A549 (cell line): ENCODE measurements at regions not wholly inside any gene's neighbourhood (a gene's known extent, or its start where the extent isn't known, plus 50 kb on each side); places are given as distances from the start of the nearest gene placed in this dataset.

Experiments
- ATAC-seq, 2 experiments: fragments of 200-7000 bp in 1 of 2; fragments of >200 bp in 1 of 2; cut with Nextera tagmentation in 1 of 2; cut with Tn5 transposase in 1 of 2; 3 replicates each; pipeline versions ENCODE4 v1.8.0 to v1.9.1; 2018 to 2020; ENCODE audit warnings: mild to moderate bottlenecking in 1 of 2, moderate library complexity in 1 of 2
- CTCF ChIA-PET: fragments of 300-600 bp; sonication (Branson Sonifier 250); formaldehyde crosslinking; extraction: SDS; loops from one replicate; lab custom pipeline; 2021; ENCODE audit warnings: antibody characterized with exemption, inconsistent platforms; lab: Yijun Ruan, JAX
- POLR2A ChIA-PET: fragments of 350-600 bp; formaldehyde crosslinking; extraction: SDS; loops from one replicate; lab custom pipeline; 2021; ENCODE audit warnings: antibody characterized with exemption, inconsistent platforms; lab: Yijun Ruan, JAX
- DNase-seq, 2 experiments: peaks; one replicate each; pipeline versions ENCODE4 v3.0.0 to v3.0.0-alpha.2; 2011 to 2016; ENCODE audit warnings: low read depth in 1 of 2, low spot score in 1 of 2
- FAIRE-seq: peaks from 2 replicates; lab custom pipeline; 2011; peaks lifted over from hg19 to GRCh38; lab: Jason Lieb, UNC
- H3K27ac ChIP-seq, 2 experiments: fragments of >200 bp; sonication (Bioruptor Twin); formaldehyde crosslinking; 3 replicates each; pipeline ENCODE4 v1.5.1; 2016 to 2017
- H3K4me1 ChIP-seq: fragments of >200 bp; sonication (Bioruptor Twin); formaldehyde crosslinking; 3 replicates; pipeline ENCODE4 v1.6.1; 2016
- H3K4me2 ChIP-seq: fragments of >200 bp; sonication (Bioruptor Twin); formaldehyde crosslinking; 3 replicates; pipeline ENCODE4 v1.6.1; 2016
- H3K4me3 ChIP-seq: fragments of >200 bp; sonication (Bioruptor Twin); formaldehyde crosslinking; 3 replicates; pipeline ENCODE4 v1.5.1; 2016
- H3K9me3 ChIP-seq: fragments of >200 bp; sonication (Bioruptor Twin); formaldehyde crosslinking; 3 replicates; pipeline ENCODE4 v1.6.1; 2016
- BHLHE40 ChIP-seq: IDR thresholded peaks from 2 replicates; pipeline ENCODE4 v1.6.1; 2012; ENCODE audit warnings: low read depth, low read length, inconsistent platforms
- CBX8 ChIP-seq: fragments of 200-600 bp; sonication (generic); IDR thresholded peaks from 2 replicates; pipeline ENCODE4 v1.6.1; 2016
- CEBPB ChIP-seq, 2 experiments: fragments of >200 bp in 1 of 2; sonication (Bioruptor Twin) in 1 of 2; formaldehyde crosslinking in 1 of 2; IDR thresholded peaks; 2 replicates each; pipeline ENCODE4 v1.6.1; 2012 to 2016
- CHD4 ChIP-seq: fragments of 200-600 bp; sonication (generic); IDR thresholded peaks from 2 replicates; pipeline ENCODE4 v1.6.1; 2016; ENCODE audit warnings: antibody characterized with exemption, mild to moderate bottlenecking, borderline replicate concordance
- CTCF ChIP-seq: fragments of >200 bp; sonication (Bioruptor Twin); formaldehyde crosslinking; IDR thresholded peaks from 3 replicates; pipeline ENCODE4 v1.5.1; 2016
- E2F6 ChIP-seq: IDR thresholded peaks from 2 replicates; pipeline ENCODE4 v1.6.1; 2012; ENCODE audit warnings: low read depth, borderline replicate concordance
- HEYL ChIP-seq: fragments of 250-450 bp; sonication (Bioruptor Pico); IDR thresholded peaks from 2 replicates; pipeline ENCODE4 v1.8.0; 2021; ENCODE audit warnings: mild to moderate bottlenecking, moderate library complexity
- HOXA7 ChIP-seq: fragments of 250-450 bp; sonication (Bioruptor Pico); IDR thresholded peaks from 2 replicates; pipeline ENCODE4 v1.5.0; 2020; ENCODE audit warnings: mild to moderate bottlenecking, moderate library complexity
- HOXB5 ChIP-seq: fragments of 250-450 bp; sonication (Bioruptor Pico); IDR thresholded peaks from 2 replicates; pipeline ENCODE4 v1.5.0; 2020; ENCODE audit warnings: mild to moderate bottlenecking, moderate library complexity
- JUN ChIP-seq, 2 experiments: fragments of >200 bp; sonication (Bioruptor Twin); formaldehyde crosslinking; IDR thresholded peaks; 2 replicates in 1 of 2; 3 replicates in 1 of 2; pipeline ENCODE4 v1.6.1; 2016 to 2017
- MAFK ChIP-seq: fragments of 450-650 bp; IDR thresholded peaks from 2 replicates; pipeline ENCODE4 v1.6.1; 2014; ENCODE audit not compliant: partially characterized antibody
- MAZ ChIP-seq: fragments of 150-350 bp; IDR thresholded peaks from 2 replicates; pipeline ENCODE4 v1.6.1; 2014; ENCODE audit warnings: antibody characterized with exemption, low read depth, low read length, borderline replicate concordance
- NFE2L2 ChIP-seq: fragments of 150-350 bp; conservative IDR thresholded peaks from 2 replicates; pipeline ENCODE4 v1.6.1; 2014; ENCODE audit warnings: low read length
- PBX3 ChIP-seq: IDR thresholded peaks from 2 replicates; pipeline ENCODE4 v1.6.1; 2012
- POLR2A ChIP-seq: IDR thresholded peaks from 2 replicates; pipeline ENCODE4 v1.6.1; 2012; ENCODE audit warnings: mild to moderate bottlenecking, low read length
- RAD21 ChIP-seq, 2 experiments: fragments of >200 bp in 1 of 2; sonication (Bioruptor Twin) in 1 of 2; formaldehyde crosslinking in 1 of 2; IDR thresholded peaks in 1 of 2; conservative IDR thresholded peaks in 1 of 2; 2 replicates in 1 of 2; 3 replicates in 1 of 2; pipeline ENCODE4 v1.6.1; 2012 to 2018; ENCODE audit warnings: inconsistent platforms in 1 of 2
- REST ChIP-seq: fragments of 200-600 bp; sonication (generic); IDR thresholded peaks from 2 replicates; pipeline ENCODE4 v1.6.1; 2016; ENCODE audit warnings: antibody characterized with exemption, mild to moderate bottlenecking, moderate library complexity
- RFX5 ChIP-seq: fragments of 450-650 bp; IDR thresholded peaks from 2 replicates; pipeline ENCODE4 v1.7.1; 2014; ENCODE audit warnings: antibody characterized with exemption, mild to moderate bottlenecking, moderate library complexity
- SMC3 ChIP-seq: fragments of >200 bp; sonication (Bioruptor Twin); formaldehyde crosslinking; IDR thresholded peaks from 3 replicates; pipeline ENCODE4 v1.6.1; 2018; ENCODE audit warnings: inconsistent platforms
- SREBF2 ChIP-seq: fragments of 450-650 bp; IDR thresholded peaks from 2 replicates; pipeline ENCODE4 v1.6.1; 2014; ENCODE audit warnings: mild to moderate bottlenecking, moderate library complexity
- TFCP2L1 ChIP-seq: fragments of 250-450 bp; sonication (Bioruptor Pico); IDR thresholded peaks from 2 replicates; pipeline ENCODE4 v1.5.0; 2021; ENCODE audit warnings: mild to moderate bottlenecking
- USF2 ChIP-seq: fragments of 450-650 bp; IDR thresholded peaks from 2 replicates; pipeline ENCODE4 v1.6.1; 2014; ENCODE audit warnings: antibody characterized with exemption
- WGBS: methylation state at CpG from one replicate; pipeline ENCODE4 v1.1.6; 2017; ENCODE audit errors: missing lambda C conversion rate; 5-methylcytosine and 5-hydroxymethylcytosine counted together

- CTCF ChIA-PET: no interaction called here
- 79% methylated on average over 10 of the region's 10 CpGs for WGBS
Measured at GRCh38 chr11:70712471-70712870, 314.1 kb downstream of the CTTN start.

GRCh38 chr11:70713086-70713835 is 314.9 kb downstream of the CTTN start:
- H3K4me1 ChIP-seq: no peaks in the 10 kb centered on the region
- ChIA-PET CTCF (interaction anchor here (0.7 kb wide), 1 partner anchor 29 kb away, joined by 3 read pairs; no protein-coding TSS in a partner anchor), POLR2A (no interaction called here)
- no peak overlapping the region for H3K4me2 ChIP-seq
- no peaks in the 10 kb centered on the region for H3K9me3 ChIP-seq
- DNase-seq: no peak
- WGBS: 92% methylated on average over 19 of the region's 24 CpGs
- no peak for TF ChIP-seq JUN (IDR thresholded peaks at IDR 0.05)
- no peak for TF ChIP-seq RFX5
- no peak for TF ChIP-seq SREBF2
- no peak for TF ChIP-seq SMC3
- TF ChIP-seq PBX3: no peak
- TF ChIP-seq MAFK: no peak
- TF ChIP-seq NFE2L2: no peak
- TF ChIP-seq USF2: no peak
- no peak for TF ChIP-seq RAD21 (conservative IDR thresholded peaks at IDR 0.05 in 1 of 2, IDR thresholded peaks at IDR 0.05 in 1 of 2)
- TF ChIP-seq CBX8: no peak
- TF ChIP-seq BHLHE40: no peak
- TF ChIP-seq MAZ: no peak
- TF ChIP-seq CHD4: no peak
- no peak for TF ChIP-seq HOXB5 (CRISPR knock-in tag)
- no peak for TF ChIP-seq CEBPB (IDR thresholded peaks at IDR 0.05)
- H3K27ac ChIP-seq: no peak overlapping the region
- ATAC-seq: no peak
- FAIRE-seq: no peak
- no peak overlapping the region for H3K4me3 ChIP-seq

More at GRCh38 chr11:70712471-70712870, 314.1 kb downstream of the CTTN start:
- Histone ChIP-seq H3K4me1 (no peaks in the 10 kb centered on the region), H3K9me3 (no peaks in the 10 kb centered on the region), H3K4me2 (no peak overlapping the region), H3K27ac (no peak overlapping the region), H3K4me3 (no peak overlapping the region)
- no peak for FAIRE-seq
- no peak for DNase-seq
- peak in 1 of 2 experiments; percentile 49; a peak in 3 of 6 replicates for ATAC-seq
- TF ChIP-seq SMC3 (no peak), HEYL (no peak), E2F6 (no peak), CTCF (no peak), TFCP2L1 (CRISPR knock-in tag) (no peak), HOXA7 (CRISPR knock-in tag) (no peak), RFX5 (no peak), POLR2A (no peak), REST (no peak)
- POLR2A ChIA-PET: no interaction called here
